ENCODE measurements at regions not wholly inside any gene's neighbourhood (a gene's known extent, or its start where the extent isn't known, plus 50 kb on each side); places are given as distances from the start of the nearest gene placed in this dataset.

GRCh38 chr1:102103646-102104045 is 106.9 kb upstream of the OLFM3 start:
- Histone ChIP-seq H3K27ac (no peak overlapping the region), H3K9me3 (no peaks in the 10 kb centered on the region), H3K4me3 (no peak overlapping the region), H3K36me3 (no peaks in the 10 kb centered on the region), H3K27me3 (no peaks in the 10 kb centered on the region), H3K4me1 (no peaks in the 10 kb centered on the region)
- no peak for DNase-seq
- TF ChIP-seq POLR2A (IDR thresholded peaks at IDR 0.05) = no peak
- no peak for TF ChIP-seq EP300 (IDR thresholded peaks at IDR 0.05)
- no peak for TF ChIP-seq CTCF (IDR thresholded peaks at IDR 0.05)
- TF ChIP-seq POLR2AphosphoS5 (IDR thresholded peaks at IDR 0.05) = no peak
- 45 to 65% (median 54%) methylated on average over 4 of the region's 4 CpGs for WGBS, 5 donors
- intact Hi-C loops (cut with DNase I; ENCODE audit: low total_unique reads) = no loop called here

GRCh38 chr1:102102276-102102780 is 105.6 kb upstream of the OLFM3 start:
- no peaks in the 10 kb centered on the region for H3K36me3 ChIP-seq
- intact Hi-C loops (cut with DNase I; ENCODE audit: low total_unique reads) = no loop called here
- H3K27ac ChIP-seq = no peak overlapping the region
- no peaks in the 10 kb centered on the region for H3K27me3 ChIP-seq
- no peaks in the 10 kb centered on the region for H3K4me1 ChIP-seq
- H3K9me3 ChIP-seq = no peaks in the 10 kb centered on the region
- TF ChIP-seq POLR2AphosphoS5 (IDR thresholded peaks at IDR 0.05) (no peak), CTCF (IDR thresholded peaks at IDR 0.05) (no peak), POLR2A (IDR thresholded peaks at IDR 0.05) (no peak), EP300 (IDR thresholded peaks at IDR 0.05) (no peak)
- no peak for DNase-seq
- H3K4me3 ChIP-seq = no peak overlapping the region
- WGBS, 5 donors = 80 to 90% (median 87%) methylated on average over 3 of the region's 3 CpGs

GRCh38 chr1:102100666-102101065 is 103.9 kb upstream of the OLFM3 start:
- TF ChIP-seq POLR2AphosphoS5 (IDR thresholded peaks at IDR 0.05) (no peak), EP300 (IDR thresholded peaks at IDR 0.05) (no peak), POLR2A (IDR thresholded peaks at IDR 0.05) (no peak), CTCF (IDR thresholded peaks at IDR 0.05) (no peak)
- intact Hi-C loops (cut with DNase I; ENCODE audit: low total_unique reads) = no loop called here
- Histone ChIP-seq H3K4me1 (no peaks in the 10 kb centered on the region), H3K9me3 (no peaks in the 10 kb centered on the region), H3K36me3 (no peaks in the 10 kb centered on the region), H3K4me3 (no peak overlapping the region), H3K27me3 (no peaks in the 10 kb centered on the region), H3K27ac (no peak overlapping the region)
- DNase-seq = no peak

GRCh38 chr1:102099916-102100315 is 103.2 kb upstream of the OLFM3 start:
- intact Hi-C loops (cut with DNase I; ENCODE audit: low total_unique reads) = no loop called here
- TF ChIP-seq POLR2AphosphoS5 (IDR thresholded peaks at IDR 0.05) (no peak), CTCF (IDR thresholded peaks at IDR 0.05) (no peak), POLR2A (IDR thresholded peaks at IDR 0.05) (no peak), EP300 (IDR thresholded peaks at IDR 0.05) (no peak)
- H3K9me3 ChIP-seq = no peaks in the 10 kb centered on the region
- DNase-seq = no peak
- 85 to 94% (median 89%) methylated on average over 4 of the region's 4 CpGs for WGBS, 5 donors
- H3K27me3 ChIP-seq = no peaks in the 10 kb centered on the region
- H3K4me1 ChIP-seq = no peaks in the 10 kb centered on the region
- H3K36me3 ChIP-seq = no peaks in the 10 kb centered on the region
- H3K4me3 ChIP-seq = no peak overlapping the region
- H3K27ac ChIP-seq = no peak overlapping the region

All from stomach (tissue), 8 donors.